Motor neuron (in vitro differentiated cells): ENCODE measurements at regions not wholly inside any gene's neighbourhood (a gene's known extent, or its start where the extent isn't known, plus 50 kb on each side); places are given as distances from the start of the nearest gene placed in this dataset.
A peak's percentile ranks its signal among the peaks of the same experiment; 100 is the strongest.

Experiments used
- ATAC-seq, 8 experiments: fragments of 200-7000 bp; cut with Tn5 transposase; replicated peaks in 6 of 8; 2 replicates each; pipeline ENCODE4 v1.8.0; 2021; ENCODE audit warnings: mild to moderate bottlenecking in 8 of 8, moderate library complexity in 8 of 8
- H3K27ac ChIP-seq, 2 donors: fragments of 250-450 bp; sonication (Bioruptor Pico); 2 replicates each; pipeline ENCODE4 v1.9.0; 2021; ENCODE audit warnings: antibody characterized with exemption in 2 of 2, mild to moderate bottlenecking in 2 of 2, moderate library complexity in 1 of 2
- H3K4me1 ChIP-seq, 2 donors: fragments of 250-450 bp; sonication (Bioruptor Pico); replicated peaks in 1 of 2; 2 replicates each; pipeline ENCODE4 v1.6.1; 2021; ENCODE audit warnings: antibody characterized with exemption in 2 of 2, mild to moderate bottlenecking in 2 of 2, moderate library complexity in 1 of 2
- H3K4me3 ChIP-seq, 5 donors: fragments of 250-450 bp; sonication (Bioruptor Pico); 2 replicates each; pipeline ENCODE4 v1.9.0; 2021; ENCODE audit warnings: antibody characterized with exemption in 5 of 5, mild to moderate bottlenecking in 5 of 5, moderate library complexity in 4 of 5
- WGBS, 10 experiments: fragments of 450-650 bp; shearing (Covaris generic); methylation state at CpG; one replicate each; pipeline ENCODE4 v1.0.0; 2022; 5-methylcytosine and 5-hydroxymethylcytosine counted together
- in situ Hi-C, 9 experiments: fragments of 400-800 bp; cut with MboI; loops; one replicate each; pipeline ENCODE4 v1.15.0; 2021; ENCODE audit warnings: low sequenced_read_pairs in 9 of 9, low pct_unique_long_range_greater_than_20kb in 2 of 9; ENCODE audit not compliant: unreplicated experiment in 9 of 9

- 0 to 22% (median 6%) methylated on average over 1 to 3 of the region's 3 CpGs; no CpG with 5 or more reads in 1 of the 10 experiments for WGBS, 10 experiments
- H3K27ac ChIP-seq = no peak overlapping the region
- in situ Hi-C loops = loop anchor here in 3 of 9 experiments (25.0 kb wide), 1 partner anchor 1420 kb away; no protein-coding TSS in a partner anchor
- ATAC-seq = peak in 4 of 8 experiments; percentile 58 to 74 (median 65)
- no peaks in the 10 kb centered on the region for H3K4me1 ChIP-seq
- no peak overlapping the region for H3K4me3 ChIP-seq
Measured at GRCh38 chr5:152542741-152543140, 137.7 kb upstream of the NMUR2 start.

GRCh38 chr5:152546493-152546892 is 141.4 kb upstream of the NMUR2 start:
- Histone ChIP-seq H3K4me1 (peaks cover 0 to 3% of the 10 kb centered on the region in 2 donors), H3K4me3 (no peak overlapping the region), H3K27ac (no peak overlapping the region)
- 33 to 100% (median 83%) methylated on average over 1 to 2 of the region's 2 CpGs; no CpG with 5 or more reads in 1 of the 10 experiments for whole genome bisulfite sequencing, 10 experiments
- no peak for ATAC-seq
- in situ Hi-C loops = loop anchor here in 3 of 9 experiments (25.0 kb wide), 1 partner anchor 1416 kb away; no protein-coding TSS in a partner anchor

GRCh38 chr5:152547202-152547601 is 142.1 kb upstream of the NMUR2 start:
- in situ Hi-C loops = loop anchor here in 3 of 9 experiments (25.0 kb wide), 1 partner anchor 1415 kb away; no protein-coding TSS in a partner anchor
- no peak for ATAC-seq
- H3K4me3 ChIP-seq = no peak overlapping the region
- no peak overlapping the region for H3K27ac ChIP-seq
- H3K4me1 ChIP-seq = peaks cover 0 to 3% of the 10 kb centered on the region in 2 donors
- WGBS, 10 experiments = 0 to 82% (median 30%) methylated on average over 1 to 5 of the region's 5 CpGs; no CpG with 5 or more reads in 3 of the 10 experiments

- Histone ChIP-seq H3K27ac (no peak overlapping the region), H3K4me3 (no peak overlapping the region), H3K4me1 (peaks cover 0 to 3% of the 10 kb centered on the region in 2 donors)
- no peak for ATAC-seq
- in situ Hi-C loops = loop anchor here in 5 of 9 experiments (25.0 kb wide), 3 partner anchors 588 to 1413 kb away; no protein-coding TSS in a partner anchor
- 0 to 100% (median 94%) methylated on average over 1 to 2 of the region's 2 CpGs; no CpG with 5 or more reads in 1 of the 10 experiments for WGBS, 10 experiments
Measured at GRCh38 chr5:152549709-152550108, 144.6 kb upstream of the NMUR2 start.

- no peak overlapping the region for H3K4me3 ChIP-seq
- no peak overlapping the region for H3K27ac ChIP-seq
- peak in 1 of 8 experiments; percentile 23 for ATAC-seq
- in situ Hi-C loops = loop anchor here in 3 of 9 experiments (25.0 kb wide), 3 partner anchors 586 to 1411 kb away; no protein-coding TSS in a partner anchor
- H3K4me1 ChIP-seq = peaks cover 2 to 5% of the 10 kb centered on the region in 2 donors
Measured at GRCh38 chr5:152551061-152551460, 146.0 kb upstream of the NMUR2 start.

- 0 to 5% (median 0%) methylated on average over 1 to 4 of the region's 4 CpGs; no CpG with 5 or more reads in 2 of the 10 experiments for WGBS, 10 experiments
- ATAC-seq = peak in 5 of 8 experiments; percentile 88 to 95 (median 93)
- Histone ChIP-seq H3K4me1 (peaks cover 22 to 24% of the 10 kb centered on the region in 2 donors), H3K4me3 (no peak overlapping the region), H3K27ac (no peak overlapping the region)
- in situ Hi-C loops = loop anchor here in 3 of 9 experiments (25.0 kb wide), 3 partner anchors 581 to 1406 kb away; no protein-coding TSS in a partner anchor
Measured at GRCh38 chr5:152556784-152557183, 151.7 kb upstream of the NMUR2 start.

GRCh38 chr5:152560512-152561137 is 155.5 kb upstream of the NMUR2 start:
- Histone ChIP-seq H3K27ac (no peak overlapping the region), H3K4me1 (peaks cover 22 to 24% of the 10 kb centered on the region in 2 donors), H3K4me3 (no peak overlapping the region)
- in situ Hi-C loops = loop anchor here in 4 of 9 experiments (10.0 to 25.0 kb wide), 4 partner anchors 577 to 1402 kb away; no protein-coding TSS in a partner anchor
- peak; percentile 26 to 90 (median 72) for ATAC-seq
- 0 to 49% (median 32%) methylated on average over 2 to 6 of the region's 6 CpGs; no CpG with 5 or more reads in 2 of the 10 experiments for WGBS, 10 experiments

- Histone ChIP-seq H3K4me1 (peaks cover 10 to 15% of the 10 kb centered on the region in 2 donors), H3K4me3 (no peak overlapping the region), H3K27ac (no peak overlapping the region)
- in situ Hi-C loops = loop anchor here in 4 of 9 experiments (10.0 to 25.0 kb wide), 4 partner anchors 569 to 1394 kb away; no protein-coding TSS in a partner anchor
- 0 to 67% (median 43%) methylated on average over 1 to 2 of the region's 2 CpGs; no CpG with 5 or more reads in 1 of the 10 experiments for WGBS, 10 experiments
- peak in 5 of 8 experiments; percentile 47 to 94 (median 57) for ATAC-seq
Measured at GRCh38 chr5:152568016-152568415, 162.9 kb upstream of the NMUR2 start.

GRCh38 chr5:152572812-152573211 is 167.7 kb upstream of the NMUR2 start:
- WGBS, 10 experiments = 6 to 100% (median 29%) methylated on average over 1 to 3 of the region's 3 CpGs; no CpG with 5 or more reads in 2 of the 10 experiments
- in situ Hi-C loops = loop anchor here in 3 of 9 experiments (25.0 kb wide), 3 partner anchors 564 to 1389 kb away; no protein-coding TSS in a partner anchor

GRCh38 chr5:152584103-152584502 is 179.0 kb upstream of the NMUR2 start:
- no peak for ATAC-seq
- 0 to 100% (median 80%) methylated on average over 1 to 2 of the region's 3 CpGs; no CpG with 5 or more reads in 3 of the 10 experiments for WGBS, 10 experiments
- in situ Hi-C loops = no loop called here
- Histone ChIP-seq H3K4me1 (no peaks in the 10 kb centered on the region), H3K4me3 (no peak overlapping the region), H3K27ac (no peak overlapping the region)

More at GRCh38 chr5:152572812-152573211, 167.7 kb upstream of the NMUR2 start:
- ATAC-seq = no peak
- H3K27ac ChIP-seq = no peak overlapping the region
- H3K4me3 ChIP-seq = no peak overlapping the region
- peaks cover 10% of the 10 kb centered on the region in 2 donors for H3K4me1 ChIP-seq

GRCh38 chr5:152592416-152592815 is 187.3 kb upstream of the NMUR2 start:
- H3K27ac ChIP-seq = no peak overlapping the region
- no peak overlapping the region for H3K4me3 ChIP-seq
- H3K4me1 ChIP-seq = peaks cover 6 to 16% of the 10 kb centered on the region in 2 donors
- in situ Hi-C loops = no loop called here
- WGBS, 10 experiments = 25 to 100% (median 80%) methylated on average over 1 to 2 of the region's 2 CpGs; no CpG with 5 or more reads in 2 of the 10 experiments
- ATAC-seq = no peak

GRCh38 chr5:152593388-152593787 is 188.3 kb upstream of the NMUR2 start:
- Histone ChIP-seq H3K4me3 (no peak overlapping the region), H3K4me1 (peaks cover 6 to 18% of the 10 kb centered on the region in 2 donors), H3K27ac (no peak overlapping the region)
- in situ Hi-C loops = no loop called here
- 42 to 100% (median 67%) methylated on average over 1 of the region's 1 CpG; no CpG with 5 or more reads in 2 of the 10 experiments for WGBS, 10 experiments
- no peak for ATAC-seq

- Histone ChIP-seq H3K4me1 (peaks cover 6 to 21% of the 10 kb centered on the region in 2 donors), H3K4me3 (no peak overlapping the region), H3K27ac (no peak overlapping the region)
- 0 to 100% (median 50%) methylated on average over 1 of the region's 1 CpG; no CpG with 5 or more reads in 4 of the 10 experiments for WGBS, 10 experiments
- peak in 3 of 8 experiments; percentile 67 to 82 (median 76) for ATAC-seq
- in situ Hi-C loops = no loop called here
Measured at GRCh38 chr5:152595405-152595804, 190.3 kb upstream of the NMUR2 start.
